CD14-positive monocyte (primary cell): ENCODE measurements at regions not wholly inside any gene's neighbourhood (a gene's known extent, or its start where the extent isn't known, plus 50 kb on each side); places are given as distances from the start of the nearest gene placed in this dataset.
A peak's percentile ranks its signal among the peaks of the same experiment; 100 is the strongest.

Experiments
- DNase-seq, 3 donors: peaks; one replicate each; pipeline ENCODE4 v3.0.0-alpha.2; 2011 to 2022
- H2AFZ ChIP-seq: 2 replicates; pipeline ENCODE4 v1.6.0; 2012; ENCODE audit warnings: mild to moderate bottlenecking, low read depth, low read length, inconsistent platforms; ENCODE audit not compliant: insufficient read depth, poor library complexity, severe bottlenecking
- H3K27ac ChIP-seq, 2 donors: 1 replicate in 1 of 2; 2 replicates in 1 of 2; pipeline ENCODE4 v1.5.1; 2012 to 2013; ENCODE audit warnings: low read length in 2 of 2, control low read depth in 1 of 2, inconsistent platforms in 1 of 2, low read depth in 1 of 2, mild to moderate bottlenecking in 1 of 2
- H3K27me3 ChIP-seq, 2 donors: one replicate each; pipeline versions ENCODE4 v1.6.0 to v1.6.1; 2011 to 2013; ENCODE audit warnings: low read length in 2 of 2; ENCODE audit not compliant: control insufficient read depth in 2 of 2, insufficient read depth in 2 of 2
- H3K36me3 ChIP-seq, 2 donors: replicated peaks in 1 of 2; 1 replicate in 1 of 2; 2 replicates in 1 of 2; pipeline versions ENCODE4 v1.5.1 to v1.6.1; 2012 to 2013; ENCODE audit warnings: low read length in 2 of 2, control low read depth in 1 of 2, inconsistent platforms in 1 of 2, mild to moderate bottlenecking in 1 of 2; ENCODE audit not compliant: insufficient read depth in 2 of 2, control insufficient read depth in 1 of 2
- H3K4me1 ChIP-seq, 2 donors: 1 replicate in 1 of 2; 2 replicates in 1 of 2; pipeline versions ENCODE4 v1.5.1 to v1.6.1; 2012 to 2013; ENCODE audit warnings: low read length in 2 of 2, control low read depth in 1 of 2, inconsistent platforms in 1 of 2, mild to moderate bottlenecking in 1 of 2, moderate library complexity in 1 of 2; ENCODE audit not compliant: insufficient read depth in 2 of 2, control insufficient read depth in 1 of 2
- H3K4me2 ChIP-seq: replicated peaks from 2 replicates; pipeline ENCODE3; 2012; ENCODE audit warnings: low read length, moderate library complexity, mild to moderate bottlenecking; ENCODE audit not compliant: poor library complexity, severe bottlenecking; ENCODE audit errors: extremely low read depth
- H3K4me3 ChIP-seq, 3 experiments: fragments of 200-600 bp in 1 of 3; sonication (generic) in 1 of 3; replicated peaks in 1 of 3; 1 replicate in 2 of 3; 2 replicates in 1 of 3; pipeline ENCODE4 v1.5.1; 2011 to 2013; ENCODE audit warnings: low read length in 3 of 3, mild to moderate bottlenecking in 3 of 3, control low read depth in 2 of 3, low read depth in 2 of 3, inconsistent platforms in 1 of 3, moderate library complexity in 1 of 3
- H3K79me2 ChIP-seq: 2 replicates; pipeline ENCODE4 v1.6.0; 2012; ENCODE audit warnings: mild to moderate bottlenecking, control low read depth, inconsistent platforms, low read length, moderate library complexity; ENCODE audit not compliant: insufficient read depth
- H3K9ac ChIP-seq: 2 replicates; pipeline ENCODE4 v1.6.0; 2017; ENCODE audit warnings: low read length, mild to moderate bottlenecking; ENCODE audit not compliant: insufficient read depth, poor library complexity, severe bottlenecking
- H3K9me3 ChIP-seq, 2 donors: replicated peaks in 1 of 2; 1 replicate in 1 of 2; 2 replicates in 1 of 2; pipeline versions ENCODE4 v1.5.1 to v1.6.1; 2012 to 2013; ENCODE audit warnings: low read length in 2 of 2, control low read depth in 1 of 2; ENCODE audit not compliant: control insufficient read depth in 1 of 2, insufficient read depth in 1 of 2
- H4K20me1 ChIP-seq: 2 replicates; pipeline ENCODE4 v1.6.0; 2012; ENCODE audit warnings: mild to moderate bottlenecking, low read length, control low read depth, moderate library complexity; ENCODE audit not compliant: insufficient read depth
- H3K27ac Mint-ChIP-seq, 7 donors: one replicate each; pipeline ENCODE4 v1.8.0; 2020; ENCODE audit warnings: mild to moderate bottlenecking in 7 of 7, mixed read lengths in 7 of 7, moderate library complexity in 6 of 7, inconsistent platforms in 2 of 7
- H3K27me3 Mint-ChIP-seq, 3 donors: one replicate each; pipeline ENCODE4 v1.8.0; 2021 to 2022; ENCODE audit warnings: low read depth in 3 of 3, mild to moderate bottlenecking in 3 of 3, mixed read lengths in 3 of 3, moderate library complexity in 3 of 3, inconsistent platforms in 1 of 3
- H3K36me3 Mint-ChIP-seq, 2 donors: one replicate each; pipeline ENCODE4 v1.8.0; 2020; ENCODE audit warnings: mixed read lengths in 2 of 2, inconsistent platforms in 1 of 2, mild to moderate bottlenecking in 1 of 2
- H3K4me1 Mint-ChIP-seq: one replicate; pipeline ENCODE4 v1.8.0; 2020; ENCODE audit warnings: mild to moderate bottlenecking, mixed read lengths
- H3K4me3 Mint-ChIP-seq, 2 donors: one replicate each; pipeline ENCODE4 v1.8.0; 2020; ENCODE audit warnings: mild to moderate bottlenecking in 2 of 2, mixed read lengths in 2 of 2, moderate library complexity in 1 of 2
- H3K9me3 Mint-ChIP-seq, 7 donors: one replicate each; pipeline ENCODE4 v1.8.0; 2020 to 2022; ENCODE audit warnings: mixed read lengths in 7 of 7, mild to moderate bottlenecking in 6 of 7, moderate library complexity in 6 of 7, inconsistent platforms in 2 of 7
- WGBS: methylation state at CpG from one replicate; pipeline ENCODE4 v1.1.5; 2013; ENCODE audit warnings: missing lambda C conversion rate; ENCODE audit not compliant: insufficient coverage; 5-methylcytosine and 5-hydroxymethylcytosine counted together
- intact Hi-C, 2 donors: fragments of 100-400 bp; cut with micrococcal nuclease; formaldehyde crosslinking; loops; one replicate each; pipeline versions ENCODE4 v1.15.0 to v1.15.1; 2023
- TF ChIP-seq, protein P1 (sequence below): fragments of 200-600 bp; IDR thresholded peaks from one replicate; pipeline ENCODE4 v1.8.0; 2022; ENCODE audit warnings: antibody characterized with exemption, mild to moderate bottlenecking

DNA sequence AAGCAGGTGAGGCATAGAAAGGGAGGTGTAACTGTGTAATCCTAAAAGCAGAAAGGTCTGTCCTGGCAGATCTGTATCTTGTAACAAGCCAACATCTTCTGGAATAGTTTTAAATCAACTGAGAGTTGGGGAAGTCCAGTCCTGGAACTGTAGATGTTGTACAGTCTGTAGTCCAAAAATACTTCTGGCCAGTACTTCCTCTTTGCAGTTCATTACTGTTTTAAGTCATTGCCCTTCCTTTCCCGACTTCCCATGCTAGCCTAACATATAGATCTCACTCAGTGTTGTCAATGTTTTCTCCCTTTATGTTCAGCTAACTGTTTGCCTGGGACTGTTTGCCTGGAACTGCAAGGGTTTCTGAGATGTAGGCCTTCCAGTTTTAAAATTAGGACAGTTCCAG, 168.5 kb upstream of the ISL1 start:
- Histone ChIP-seq H2AFZ (no peak overlapping the region), H3K9ac (no peak overlapping the region), H3K9me3 (no peaks in the 10 kb centered on the region), H3K36me3 (no peaks in the 10 kb centered on the region), H3K27me3 (no peaks in the 10 kb centered on the region), H3K4me2 (no peak overlapping the region), H3K27ac (no peak overlapping the region), H3K4me3 (no peak overlapping the region), H3K79me2 (no peaks in the 10 kb centered on the region), H4K20me1 (no peaks in the 10 kb centered on the region), H3K4me1 (no peaks in the 10 kb centered on the region)
- H3K36me3 Mint-ChIP-seq, result no peaks in the 10 kb centered on the region
- H3K4me1 Mint-ChIP-seq, result no peaks in the 10 kb centered on the region
- H3K4me3 Mint-ChIP-seq, result no peak overlapping the region
- peaks cover 0 to 4% (median 0%) of the 10 kb centered on the region in 7 donors for H3K9me3 Mint-ChIP-seq
- WGBS, result no CpG with 5 or more reads among the region's 1 CpG
- TF ChIP-seq, protein P1, sequence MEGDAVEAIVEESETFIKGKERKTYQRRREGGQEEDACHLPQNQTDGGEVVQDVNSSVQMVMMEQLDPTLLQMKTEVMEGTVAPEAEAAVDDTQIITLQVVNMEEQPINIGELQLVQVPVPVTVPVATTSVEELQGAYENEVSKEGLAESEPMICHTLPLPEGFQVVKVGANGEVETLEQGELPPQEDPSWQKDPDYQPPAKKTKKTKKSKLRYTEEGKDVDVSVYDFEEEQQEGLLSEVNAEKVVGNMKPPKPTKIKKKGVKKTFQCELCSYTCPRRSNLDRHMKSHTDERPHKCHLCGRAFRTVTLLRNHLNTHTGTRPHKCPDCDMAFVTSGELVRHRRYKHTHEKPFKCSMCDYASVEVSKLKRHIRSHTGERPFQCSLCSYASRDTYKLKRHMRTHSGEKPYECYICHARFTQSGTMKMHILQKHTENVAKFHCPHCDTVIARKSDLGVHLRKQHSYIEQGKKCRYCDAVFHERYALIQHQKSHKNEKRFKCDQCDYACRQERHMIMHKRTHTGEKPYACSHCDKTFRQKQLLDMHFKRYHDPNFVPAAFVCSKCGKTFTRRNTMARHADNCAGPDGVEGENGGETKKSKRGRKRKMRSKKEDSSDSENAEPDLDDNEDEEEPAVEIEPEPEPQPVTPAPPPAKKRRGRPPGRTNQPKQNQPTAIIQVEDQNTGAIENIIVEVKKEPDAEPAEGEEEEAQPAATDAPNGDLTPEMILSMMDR, result no peak
- H3K27me3 Mint-ChIP-seq, result no peaks in the 10 kb centered on the region
- no peak overlapping the region for H3K27ac Mint-ChIP-seq
- intact Hi-C loops, result no loop called here
- DNase-seq, result no peak

DNA sequence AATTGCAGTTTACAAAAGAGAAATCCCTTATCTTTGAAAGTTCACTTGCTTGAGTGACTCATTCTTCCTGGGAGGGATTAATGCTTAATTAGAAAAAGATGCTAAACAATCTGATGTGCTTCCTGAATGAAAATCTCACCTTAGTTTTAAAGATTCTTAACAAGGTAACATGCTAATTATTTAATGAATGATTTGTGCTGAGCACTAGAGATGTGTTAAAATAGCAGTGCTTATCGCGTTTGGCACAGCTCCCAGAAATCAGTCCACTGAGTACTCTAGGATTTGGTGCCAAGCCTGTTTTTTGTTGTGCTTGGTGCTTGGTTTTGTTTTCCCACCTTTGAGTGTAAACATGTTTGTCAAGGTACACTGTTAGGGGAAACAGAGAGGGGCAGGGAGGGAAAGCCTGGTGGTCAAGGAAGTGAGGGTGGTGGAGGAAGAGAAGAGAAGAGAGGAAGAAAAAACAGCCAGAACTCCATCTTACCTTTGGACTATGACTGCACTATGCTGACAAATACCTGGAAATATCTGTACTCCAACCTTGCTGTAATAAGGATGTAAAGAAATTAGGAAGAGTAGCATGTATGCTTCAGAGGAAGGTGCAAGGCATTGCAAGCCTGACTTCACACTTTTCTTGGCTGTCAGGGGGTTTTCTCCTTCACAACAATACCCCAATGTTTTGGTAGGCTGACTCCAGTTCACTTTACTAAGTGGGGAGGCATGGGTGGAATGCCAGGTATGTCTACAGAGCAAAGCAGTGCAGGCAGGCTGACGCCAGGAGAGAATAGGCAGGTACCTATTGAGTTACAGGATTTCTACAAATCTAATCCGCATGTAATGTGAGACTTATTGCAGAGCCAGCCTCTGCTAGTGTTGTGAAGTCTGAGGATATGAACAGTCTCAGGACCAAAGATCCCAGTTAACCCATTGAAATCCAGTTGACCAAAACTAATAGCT, 157.2 kb upstream of the ISL1 start:
- H3K36me3 ChIP-seq, result no peaks in the 10 kb centered on the region
- Mint-ChIP-seq H3K27me3 (peaks cover 0 to 2% (median 0%) of the 10 kb centered on the region in 3 donors), H3K4me1 (no peaks in the 10 kb centered on the region), H3K27ac (peak overlapping the region in 1 of 7 donors; percentile 40), H3K4me3 (no peak overlapping the region), H3K9me3 (peaks cover 1 to 12% (median 3%) of the 10 kb centered on the region in 7 donors), H3K36me3 (no peaks in the 10 kb centered on the region)
- H3K27ac ChIP-seq, result no peak overlapping the region
- H3K4me2 ChIP-seq, result no peak overlapping the region
- no peak overlapping the region for H2AFZ ChIP-seq
- TF ChIP-seq, protein P1, result no peak
- 50% methylated on average over 1 of the region's 4 CpGs for WGBS
- H3K4me1 ChIP-seq, result no peaks in the 10 kb centered on the region
- H3K79me2 ChIP-seq, result no peaks in the 10 kb centered on the region
- no peaks in the 10 kb centered on the region for H4K20me1 ChIP-seq
- DNase-seq, result no peak
- intact Hi-C loops, result no loop called here
- H3K9me3 ChIP-seq, result peaks cover 0 to 4% of the 10 kb centered on the region in 2 donors
- H3K4me3 ChIP-seq, result no peak overlapping the region
- no peak overlapping the region for H3K9ac ChIP-seq
- H3K27me3 ChIP-seq, result no peaks in the 10 kb centered on the region
